Body of pancreas (tissue), 4 donors: ENCODE measurements at regions not wholly inside any gene's neighbourhood (a gene's known extent, or its start where the extent isn't known, plus 50 kb on each side); places are given as distances from the start of the nearest gene placed in this dataset.

Source experiments
- ATAC-seq: fragments of 150-250 bp; one replicate; pipeline ENCODE4 v1.9.1; 2016
- DNase-seq, 4 donors: peaks; one replicate each; pipeline ENCODE4 v3.0.0-alpha.2; 2019
- H3K27ac ChIP-seq, 4 donors: fragments of 200-600 bp; sonication (generic); 1 replicate in 3 of 4; 2 replicates in 1 of 4; pipeline versions ENCODE4 v1.5.1 to v1.6.1; 2016 to 2019; ENCODE audit warnings: mild to moderate bottlenecking in 1 of 4, mixed read lengths in 1 of 4, moderate library complexity in 1 of 4
- H3K27me3 ChIP-seq, 2 donors: fragments of 200-600 bp; sonication (generic); one replicate each; pipeline ENCODE4 v1.6.0; 2016; ENCODE audit warnings: mild to moderate bottlenecking in 1 of 2
- H3K36me3 ChIP-seq, 2 donors: fragments of 200-600 bp; sonication (generic); replicated peaks in 1 of 2; 2 replicates each; pipeline ENCODE4 v1.5.1; 2016; ENCODE audit warnings: low read depth in 2 of 2; ENCODE audit not compliant: insufficient read depth in 1 of 2
- H3K4me1 ChIP-seq: fragments of 200-600 bp; sonication (generic); one replicate; pipeline ENCODE4 v1.6.0; 2016
- H3K4me3 ChIP-seq, 2 donors: fragments of 200-600 bp; sonication (generic); 1 replicate in 1 of 2; 2 replicates in 1 of 2; pipeline ENCODE4 v1.5.1; 2016 to 2019
- H3K9me3 ChIP-seq, 3 donors: fragments of 200-600 bp; sonication (generic); 1 replicate in 2 of 3; 2 replicates in 1 of 3; pipeline ENCODE4 v1.5.1; 2016
- POLR2A ChIP-seq, 3 donors: fragments of 450-650 bp; IDR thresholded peaks; one replicate each; pipeline ENCODE4 v1.6.1; 2016; ENCODE audit warnings: antibody characterized with exemption in 3 of 3, mild to moderate bottlenecking in 2 of 3
- WGBS, 2 donors: methylation state at CpG; one replicate each; pipeline ENCODE4 v1.1.5; 2017; 5-methylcytosine and 5-hydroxymethylcytosine counted together
- intact Hi-C: fragments of 100-400 bp; cut with DNase I; formaldehyde crosslinking; loops from one replicate; pipeline ENCODE4 v1.15.1; 2023
- TF ChIP-seq, protein P1 (sequence below), 7 experiments: fragments of 450-650 bp in 4 of 7; fragments of 200-600 bp in 3 of 7; sonication (generic) in 3 of 7; IDR thresholded peaks; one replicate each; pipeline ENCODE4 v1.5.1; 2016 to 2019; ENCODE audit warnings: antibody characterized with exemption in 7 of 7

DNA sequence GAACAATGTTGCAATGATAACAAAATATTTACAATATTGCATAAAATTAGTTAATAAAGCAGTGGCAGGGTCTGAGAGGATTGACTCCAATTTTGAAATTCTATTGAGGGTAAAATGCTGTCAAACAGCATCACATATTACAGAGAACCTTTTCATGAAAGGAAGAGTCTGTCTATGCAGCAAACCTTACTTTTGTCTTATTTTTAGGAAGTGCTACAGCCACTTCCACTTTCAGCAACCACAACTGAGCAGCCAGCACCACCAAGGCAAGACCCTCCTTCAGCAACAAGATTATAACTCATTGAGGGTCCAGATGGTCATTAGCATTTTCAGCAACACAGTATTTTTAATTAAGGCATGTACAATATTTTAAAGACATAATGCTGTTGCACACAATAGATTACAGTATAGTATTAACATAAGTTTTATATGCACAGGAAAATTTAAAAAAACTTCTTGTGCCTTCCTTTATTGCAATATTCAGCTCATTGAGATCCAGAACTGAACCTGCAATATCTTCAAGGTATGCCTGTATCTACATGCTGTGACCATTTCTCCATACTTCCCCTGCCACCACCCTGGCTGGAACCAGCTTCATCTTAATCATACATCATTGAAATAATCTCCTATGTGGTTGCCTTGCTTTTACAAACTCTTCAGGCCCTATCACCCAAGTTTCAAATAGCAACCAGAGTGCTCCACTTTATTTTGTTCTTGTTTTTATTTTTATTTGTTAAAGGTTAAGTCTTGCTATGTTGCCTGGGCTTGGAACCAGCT, 711.2 kb downstream of the KCNA4 start:
- no peak for TF ChIP-seq POLR2A (IDR thresholded peaks at IDR 0.05)
- TF ChIP-seq, protein P1, sequence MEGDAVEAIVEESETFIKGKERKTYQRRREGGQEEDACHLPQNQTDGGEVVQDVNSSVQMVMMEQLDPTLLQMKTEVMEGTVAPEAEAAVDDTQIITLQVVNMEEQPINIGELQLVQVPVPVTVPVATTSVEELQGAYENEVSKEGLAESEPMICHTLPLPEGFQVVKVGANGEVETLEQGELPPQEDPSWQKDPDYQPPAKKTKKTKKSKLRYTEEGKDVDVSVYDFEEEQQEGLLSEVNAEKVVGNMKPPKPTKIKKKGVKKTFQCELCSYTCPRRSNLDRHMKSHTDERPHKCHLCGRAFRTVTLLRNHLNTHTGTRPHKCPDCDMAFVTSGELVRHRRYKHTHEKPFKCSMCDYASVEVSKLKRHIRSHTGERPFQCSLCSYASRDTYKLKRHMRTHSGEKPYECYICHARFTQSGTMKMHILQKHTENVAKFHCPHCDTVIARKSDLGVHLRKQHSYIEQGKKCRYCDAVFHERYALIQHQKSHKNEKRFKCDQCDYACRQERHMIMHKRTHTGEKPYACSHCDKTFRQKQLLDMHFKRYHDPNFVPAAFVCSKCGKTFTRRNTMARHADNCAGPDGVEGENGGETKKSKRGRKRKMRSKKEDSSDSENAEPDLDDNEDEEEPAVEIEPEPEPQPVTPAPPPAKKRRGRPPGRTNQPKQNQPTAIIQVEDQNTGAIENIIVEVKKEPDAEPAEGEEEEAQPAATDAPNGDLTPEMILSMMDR (IDR thresholded peaks at IDR 0.05) = no peak
- no peak for DNase-seq

DNA sequence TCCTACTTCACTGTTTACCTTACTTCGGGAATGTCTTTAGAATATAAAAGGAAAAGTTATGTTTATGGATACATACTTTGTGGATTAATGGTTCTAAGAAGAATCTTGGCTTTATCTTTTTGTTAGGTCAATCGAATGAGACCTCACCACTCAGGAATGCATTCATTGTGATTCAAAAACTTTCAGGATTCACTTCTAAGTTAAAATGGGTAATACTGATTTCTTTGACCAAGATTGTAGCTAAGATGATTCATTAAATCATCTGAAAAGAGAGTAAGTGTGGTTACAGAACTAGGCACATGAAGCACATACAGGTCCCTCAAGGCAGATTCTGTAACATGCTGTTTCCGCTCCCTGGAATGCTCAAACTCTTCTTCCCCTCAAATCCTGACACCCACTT, 716.4 kb downstream of the KCNA4 start:
- Histone ChIP-seq H3K27ac (no peak overlapping the region), H3K4me1 (no peaks in the 10 kb centered on the region), H3K9me3 (no peaks in the 10 kb centered on the region), H3K4me3 (no peak overlapping the region), H3K27me3 (no peaks in the 10 kb centered on the region), H3K36me3 (no peaks in the 10 kb centered on the region)
- WGBS, 2 donors = 48 to 61% methylated on average over 3 of the region's 3 CpGs
- ATAC-seq (no peak), DNase-seq (no peak)
- TF ChIP-seq, protein P1 (IDR thresholded peaks at IDR 0.05) = no peak
- TF ChIP-seq POLR2A (IDR thresholded peaks at IDR 0.05) = no peak
- intact Hi-C loops = no loop called here

More for the DNA sequence above, 711.2 kb downstream of the KCNA4 start:
- Histone ChIP-seq H3K36me3 (no peaks in the 10 kb centered on the region), H3K27me3 (no peaks in the 10 kb centered on the region), H3K9me3 (no peaks in the 10 kb centered on the region), H3K27ac (no peak overlapping the region), H3K4me3 (no peak overlapping the region), H3K4me1 (no peaks in the 10 kb centered on the region)
- no peak for ATAC-seq
- intact Hi-C loops = no loop called here

DNA sequence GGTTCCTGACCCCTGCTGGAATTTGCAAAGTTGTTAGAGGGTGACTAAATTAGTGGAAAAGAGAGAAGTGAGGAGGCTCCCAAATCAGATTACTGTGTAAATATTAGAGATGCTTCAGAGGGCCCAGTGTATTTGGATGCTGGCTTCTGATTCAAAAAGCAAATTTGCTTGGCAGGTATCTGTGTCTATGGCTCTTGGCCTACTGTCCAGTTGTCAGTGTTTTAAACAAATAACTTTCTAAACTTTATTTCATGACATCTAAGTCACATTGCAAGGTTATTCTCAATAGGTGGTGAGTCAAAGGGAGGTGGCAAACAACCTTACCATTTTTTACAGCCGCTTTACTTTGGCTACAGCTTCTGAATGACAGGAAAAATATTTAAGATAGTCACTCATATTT, 720.1 kb downstream of the KCNA4 start:
- no peak overlapping the region for H3K27ac ChIP-seq
- no peak overlapping the region for H3K4me3 ChIP-seq
- intact Hi-C loops = no loop called here
- no peaks in the 10 kb centered on the region for H3K27me3 ChIP-seq
- TF ChIP-seq POLR2A (IDR thresholded peaks at IDR 0.05) = no peak
- TF ChIP-seq, protein P1 (IDR thresholded peaks at IDR 0.05) = no peak
- no peaks in the 10 kb centered on the region for H3K4me1 ChIP-seq
- no peak for ATAC-seq
- no peaks in the 10 kb centered on the region for H3K36me3 ChIP-seq
- no peak for DNase-seq
- H3K9me3 ChIP-seq = no peaks in the 10 kb centered on the region
- 90 to 92% methylated on average over 1 of the region's 1 CpG for WGBS, 2 donors

DNA sequence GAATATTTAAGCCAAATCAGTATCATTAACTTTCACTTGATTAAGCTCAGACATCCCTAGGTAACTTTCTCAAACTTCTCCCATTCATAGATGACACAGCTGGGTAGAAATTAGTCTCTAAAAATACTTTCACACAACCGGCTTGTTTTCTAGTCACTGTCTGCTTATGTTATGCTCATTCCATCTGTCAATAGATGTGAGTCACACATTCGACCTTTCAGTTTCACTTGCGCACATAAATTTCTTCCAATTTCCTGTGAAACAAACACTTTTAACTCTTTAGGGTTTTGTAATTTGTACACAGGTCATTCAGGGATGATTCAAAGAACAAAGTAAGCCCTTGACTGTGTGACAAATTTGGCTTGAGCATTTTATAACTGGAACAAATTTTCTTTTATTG, 723.0 kb downstream of the KCNA4 start:
- no peak for DNase-seq
- Histone ChIP-seq H3K4me1 (no peaks in the 10 kb centered on the region), H3K36me3 (no peaks in the 10 kb centered on the region), H3K27ac (no peak overlapping the region), H3K4me3 (no peak overlapping the region), H3K27me3 (no peaks in the 10 kb centered on the region), H3K9me3 (no peaks in the 10 kb centered on the region)
- TF ChIP-seq POLR2A (IDR thresholded peaks at IDR 0.05) = no peak
- TF ChIP-seq, protein P1 (IDR thresholded peaks at IDR 0.05) = no peak
- 20 to 22% methylated on average over 3 of the region's 3 CpGs for WGBS, 2 donors
- ATAC-seq = no peak
- intact Hi-C loops = no loop called here

DNA sequence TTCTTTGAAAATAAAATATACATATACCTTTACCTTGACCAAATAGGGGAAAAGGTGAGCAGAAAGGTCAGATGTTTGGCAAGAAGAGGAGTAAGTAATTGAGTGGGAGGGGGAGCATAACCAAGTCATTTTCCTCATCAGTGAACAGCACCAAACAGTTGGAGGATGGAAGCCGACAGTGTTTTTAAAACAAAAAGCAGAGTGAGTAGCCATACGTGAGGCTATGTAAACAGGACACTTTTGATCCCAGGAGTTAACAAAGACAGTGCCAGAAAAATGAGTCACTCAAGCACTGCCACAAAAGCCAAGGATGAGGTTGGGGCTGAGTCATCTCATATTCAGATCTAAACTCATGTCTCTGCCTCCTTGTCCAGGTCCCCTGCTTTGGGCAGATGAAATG, 734.7 kb downstream of the KCNA4 start:
- no peaks in the 10 kb centered on the region for H3K9me3 ChIP-seq
- H3K36me3 ChIP-seq = no peaks in the 10 kb centered on the region
- no peaks in the 10 kb centered on the region for H3K4me1 ChIP-seq
- intact Hi-C loops = no loop called here
- ATAC-seq (no peak), DNase-seq (no peak)
- TF ChIP-seq, protein P1 (IDR thresholded peaks at IDR 0.05) = no peak
- no peaks in the 10 kb centered on the region for H3K27me3 ChIP-seq
- WGBS, 2 donors = 26 to 37% methylated on average over 2 of the region's 2 CpGs
- H3K27ac ChIP-seq = no peak overlapping the region
- H3K4me3 ChIP-seq = no peak overlapping the region
